ENCODE measurements at regions not wholly inside any gene's neighbourhood (a gene's known extent, or its start where the extent isn't known, plus 50 kb on each side); places are given as distances from the start of the nearest gene placed in this dataset.

DNA sequence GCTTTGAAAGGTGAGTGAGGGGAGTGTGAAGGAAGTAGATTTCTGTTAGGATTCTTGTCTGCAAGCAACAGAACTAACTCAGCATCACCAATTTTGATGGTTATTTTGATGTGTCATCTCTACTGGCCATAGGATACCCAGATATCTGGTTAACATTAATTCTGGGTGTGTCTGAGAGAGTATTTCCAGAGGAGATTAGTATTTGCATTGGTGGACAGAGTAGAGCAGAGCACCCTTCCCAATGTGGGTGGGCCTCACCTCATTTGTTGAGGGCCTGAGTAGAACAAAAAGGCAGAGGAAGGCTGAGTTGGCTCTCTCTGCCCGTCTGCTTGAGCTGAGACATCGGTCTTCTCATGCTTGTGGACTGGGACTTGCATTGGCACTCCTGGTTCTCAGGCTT, 121.8 kb upstream of the POU3F1 start:
- no peak for TF ChIP-seq POLR2A (IDR thresholded peaks at IDR 0.05; ENCODE audit: low read depth)
- TF ChIP-seq, protein P1, sequence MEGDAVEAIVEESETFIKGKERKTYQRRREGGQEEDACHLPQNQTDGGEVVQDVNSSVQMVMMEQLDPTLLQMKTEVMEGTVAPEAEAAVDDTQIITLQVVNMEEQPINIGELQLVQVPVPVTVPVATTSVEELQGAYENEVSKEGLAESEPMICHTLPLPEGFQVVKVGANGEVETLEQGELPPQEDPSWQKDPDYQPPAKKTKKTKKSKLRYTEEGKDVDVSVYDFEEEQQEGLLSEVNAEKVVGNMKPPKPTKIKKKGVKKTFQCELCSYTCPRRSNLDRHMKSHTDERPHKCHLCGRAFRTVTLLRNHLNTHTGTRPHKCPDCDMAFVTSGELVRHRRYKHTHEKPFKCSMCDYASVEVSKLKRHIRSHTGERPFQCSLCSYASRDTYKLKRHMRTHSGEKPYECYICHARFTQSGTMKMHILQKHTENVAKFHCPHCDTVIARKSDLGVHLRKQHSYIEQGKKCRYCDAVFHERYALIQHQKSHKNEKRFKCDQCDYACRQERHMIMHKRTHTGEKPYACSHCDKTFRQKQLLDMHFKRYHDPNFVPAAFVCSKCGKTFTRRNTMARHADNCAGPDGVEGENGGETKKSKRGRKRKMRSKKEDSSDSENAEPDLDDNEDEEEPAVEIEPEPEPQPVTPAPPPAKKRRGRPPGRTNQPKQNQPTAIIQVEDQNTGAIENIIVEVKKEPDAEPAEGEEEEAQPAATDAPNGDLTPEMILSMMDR (IDR thresholded peaks at IDR 0.05) = no peak
